HG02943 (cell line): ENCODE measurements at regions not wholly inside any gene's neighbourhood (a gene's known extent, or its start where the extent isn't known, plus 50 kb on each side); places are given as distances from the start of the nearest gene placed in this dataset.

Experiments used
- ATAC-seq: cut with Tn5 transposase; IDR thresholded peaks from one replicate; pipeline ENCODE4 v1.9.1; 2021; ENCODE audit warnings: mild to moderate bottlenecking, low read depth, moderate library complexity; ENCODE audit not compliant: unreplicated experiment

GRCh38 chr13:109671919-109672318, 114.5 kb downstream of the IRS2 start:
- no peak for ATAC-seq

DNA sequence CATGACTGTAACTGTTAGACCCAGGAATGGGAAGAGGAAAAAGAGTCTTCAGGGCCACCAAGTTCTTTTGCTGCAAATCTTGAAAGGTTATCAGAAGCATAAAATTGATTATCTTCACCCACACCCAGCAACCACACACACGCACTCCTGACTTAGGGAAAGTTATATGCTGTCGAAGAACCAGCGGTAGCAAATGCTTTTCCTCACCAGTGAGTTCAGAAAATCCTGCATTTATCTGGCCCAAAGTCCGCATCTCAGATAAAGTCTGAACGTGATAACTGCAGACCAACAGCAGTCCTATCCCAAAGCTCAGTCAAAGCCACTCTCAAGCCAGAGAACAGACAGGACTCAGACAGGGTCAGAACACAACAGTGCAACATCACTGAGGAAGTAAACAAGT, 115.6 kb downstream of the IRS2 start:
- no peak for ATAC-seq

DNA sequence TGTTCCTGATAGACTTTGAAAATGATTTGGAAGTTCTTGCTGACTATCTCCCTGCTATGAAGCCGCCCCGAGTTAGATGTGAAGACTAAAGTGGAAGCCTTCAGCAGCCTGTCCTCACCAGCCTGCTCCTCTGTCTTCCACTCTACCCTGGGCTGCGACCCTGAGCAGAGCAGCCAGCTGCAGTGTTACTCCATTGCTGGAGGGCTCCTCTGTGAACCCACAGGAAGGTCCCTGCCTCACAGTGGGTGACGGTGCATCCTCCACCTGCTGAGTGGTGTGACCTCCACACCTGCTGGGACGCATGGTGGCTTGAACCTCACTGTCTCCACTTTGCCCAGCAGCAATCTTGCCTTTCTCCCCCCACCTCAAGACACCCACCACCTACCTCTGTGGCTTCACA, 116.4 kb downstream of the IRS2 start:
- ATAC-seq: no peak

DNA sequence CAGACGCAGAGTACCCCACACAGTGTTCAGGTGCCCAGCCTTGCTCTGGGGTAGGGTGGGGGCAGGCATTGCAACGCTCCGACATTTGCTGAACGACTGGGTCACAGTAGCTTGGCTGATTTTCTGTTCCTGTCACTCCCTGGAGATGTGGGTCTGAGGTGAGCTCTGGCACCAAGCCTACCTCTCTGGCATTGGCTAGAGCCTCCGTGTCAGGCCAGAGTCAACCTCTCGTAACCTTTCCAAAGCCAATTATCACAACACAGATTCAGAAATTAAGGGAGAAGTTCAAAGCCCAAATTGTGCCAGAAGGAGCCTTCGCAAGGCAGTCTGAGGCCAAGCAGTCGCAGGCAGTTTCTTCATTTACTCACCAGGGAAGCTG, 117.2 kb downstream of the IRS2 start:
- ATAC-seq: no peak

GRCh38 chr13:109668433-109669233, 117.8 kb downstream of the IRS2 start:
- no peak for ATAC-seq

GRCh38 chr13:109667807-109668291, 118.5 kb downstream of the IRS2 start:
- ATAC-seq: no peak

DNA sequence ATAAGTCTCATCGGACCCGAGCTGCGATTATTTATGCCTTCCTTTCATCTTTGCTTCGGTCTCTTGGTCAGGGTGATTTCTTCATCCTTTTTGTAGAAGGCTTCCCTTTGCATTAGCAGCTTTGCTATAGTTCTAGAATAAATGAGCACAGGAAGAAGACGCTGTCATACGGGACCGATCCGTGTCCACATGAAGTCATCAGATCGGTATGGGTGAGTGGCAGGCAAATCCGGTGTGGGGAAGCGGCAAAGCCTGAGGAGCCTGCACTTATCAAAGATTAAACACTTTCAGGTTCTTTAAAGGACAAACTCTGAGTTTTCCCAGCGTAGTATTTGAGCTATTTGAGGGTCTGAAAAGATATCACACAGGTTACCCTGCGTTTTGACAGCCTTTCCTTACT, 119.3 kb downstream of the IRS2 start:
- no peak for ATAC-seq

- ATAC-seq: no peak
These were observed 119.7 kb downstream of the IRS2 start for GRCh38 chr13:109666656-109667055.

DNA sequence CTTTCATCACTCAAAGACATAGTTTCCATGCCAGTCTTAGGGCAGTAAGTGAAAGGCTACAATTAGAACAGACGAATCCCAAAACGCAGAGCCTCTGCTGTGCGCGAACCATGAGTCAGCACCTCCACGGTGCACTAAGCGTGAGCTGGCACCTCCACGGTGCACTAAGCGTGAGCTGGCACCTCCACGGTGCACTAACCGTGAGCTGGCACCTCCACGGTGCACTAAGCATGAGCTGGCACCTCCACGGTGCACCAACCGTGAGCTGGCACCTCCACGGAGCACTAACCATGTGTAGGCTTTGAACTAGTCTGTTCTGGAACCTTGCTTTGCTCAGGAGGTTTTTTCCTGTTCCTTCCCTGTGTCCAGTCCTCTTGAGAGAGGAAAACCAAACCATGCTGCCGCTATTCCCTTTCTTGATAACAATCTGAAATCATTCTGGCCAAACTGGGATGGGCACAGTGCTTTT, 120.6 kb downstream of the IRS2 start:
- no peak for ATAC-seq

GRCh38 chr13:109665240-109665639, 121.1 kb downstream of the IRS2 start:
- no peak for ATAC-seq

- ATAC-seq: no peak
These were observed 129.0 kb downstream of the IRS2 start for GRCh38 chr13:109657395-109657794.

- ATAC-seq: no peak
These were observed 130.2 kb downstream of the IRS2 start for GRCh38 chr13:109656206-109656605.

DNA sequence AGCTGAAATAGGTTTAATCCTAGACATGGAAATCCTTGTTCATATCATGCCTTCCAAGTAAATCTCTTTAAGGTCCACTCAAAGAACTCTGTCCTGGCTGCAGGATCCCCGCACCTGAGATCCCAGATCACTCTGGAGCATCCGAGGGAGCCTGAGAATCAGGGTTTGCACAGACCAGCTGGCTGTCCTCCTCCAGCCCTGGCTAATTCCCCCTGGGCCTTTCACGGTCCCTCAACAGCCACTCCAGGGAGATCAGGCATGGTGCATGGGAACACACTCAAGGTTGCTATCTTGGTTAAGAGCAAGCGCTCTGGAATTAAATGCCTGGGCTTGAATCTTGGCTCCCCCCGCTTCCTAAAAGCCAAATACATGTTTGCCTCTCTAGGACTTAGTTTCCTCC, 130.8 kb downstream of the IRS2 start:
- ATAC-seq: no peak

- ATAC-seq: no peak
These were observed 131.2 kb downstream of the IRS2 start for GRCh38 chr13:109655206-109655600.

- no peak for ATAC-seq
These were observed 131.8 kb downstream of the IRS2 start for GRCh38 chr13:109654341-109655205.

GRCh38 chr13:109652531-109652930, 133.9 kb downstream of the IRS2 start:
- no peak for ATAC-seq

DNA sequence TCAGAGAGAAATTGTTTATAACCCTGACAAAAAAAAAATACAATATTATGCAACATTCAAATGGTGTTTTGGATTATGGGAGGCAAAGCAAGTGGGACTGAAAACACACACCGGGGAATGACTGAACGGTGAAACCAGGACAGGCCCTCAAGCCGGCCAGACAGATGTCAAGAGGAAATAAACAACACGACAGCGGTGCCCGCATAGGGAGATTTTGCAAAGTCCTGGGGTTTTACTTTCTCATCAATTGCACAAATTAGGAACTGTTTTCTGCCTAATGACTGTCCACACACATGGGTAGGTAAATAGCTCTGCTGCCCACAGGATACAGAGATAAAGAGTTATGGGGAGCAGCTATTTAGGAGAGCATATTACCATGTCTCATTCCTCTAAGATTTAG, 134.5 kb downstream of the IRS2 start:
- no peak for ATAC-seq

GRCh38 chr13:109651311-109651710, 135.1 kb downstream of the IRS2 start:
- ATAC-seq: no peak

- no peak for ATAC-seq
These were observed 135.5 kb downstream of the IRS2 start for GRCh38 chr13:109650861-109651260.

DNA sequence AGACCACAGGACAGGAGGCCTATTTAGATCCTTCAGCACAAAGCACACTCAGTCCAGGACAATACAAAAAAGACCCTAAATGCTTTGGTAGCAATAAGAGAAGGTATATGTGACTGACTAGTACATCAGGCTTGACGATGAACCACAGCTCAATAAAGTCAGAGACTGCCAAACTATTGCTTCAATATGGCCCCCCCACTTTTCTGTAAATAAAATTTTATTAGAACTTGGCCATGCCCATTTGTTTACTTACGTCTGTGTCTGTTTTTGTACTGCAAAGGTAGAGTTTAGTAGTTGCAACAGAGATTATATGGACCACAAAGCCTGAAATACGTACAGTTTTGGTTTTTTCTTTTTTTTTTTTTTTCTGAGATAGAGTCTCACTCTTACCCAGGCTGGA, 136.7 kb downstream of the IRS2 start:
- ATAC-seq: no peak

- ATAC-seq: no peak
These were observed 138.7 kb downstream of the IRS2 start for GRCh38 chr13:109647699-109648098.

DNA sequence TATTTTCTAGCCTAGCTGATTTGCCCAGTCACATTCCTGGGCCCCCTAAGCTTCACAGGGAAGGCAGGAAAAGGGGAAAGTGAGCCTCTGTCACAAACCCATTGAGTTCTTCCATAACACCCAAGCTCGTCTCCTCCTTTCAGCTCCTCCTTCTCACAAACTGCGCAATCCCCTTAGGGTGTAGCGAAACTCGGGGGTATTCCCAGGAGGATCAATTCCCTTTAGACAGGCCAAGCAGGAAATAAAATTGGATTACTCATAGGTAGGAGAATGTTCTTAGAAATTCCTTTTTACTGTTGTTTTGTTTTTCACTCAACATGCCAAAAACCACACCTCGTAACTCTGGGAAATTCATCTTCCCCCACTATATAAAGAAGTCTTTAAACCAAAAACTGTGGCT, 139.3 kb downstream of the IRS2 start:
- no peak for ATAC-seq
